ENCODE measurements at regions not wholly inside any gene's neighbourhood (a gene's known extent, or its start where the extent isn't known, plus 50 kb on each side); places are given as distances from the start of the nearest gene placed in this dataset.

- Mint-ChIP-seq H3K9me3 (ENCODE audit: unreplicated experiment) (no peaks in the 10 kb centered on the region), H3K4me3 (ENCODE audit: unreplicated experiment) (no peak overlapping the region), H3K36me3 (ENCODE audit: low read depth, unreplicated experiment) (no peaks in the 10 kb centered on the region), H3K27me3 (ENCODE audit: unreplicated experiment) (peaks cover 2% of the 10 kb centered on the region), H3K27ac (ENCODE audit: unreplicated experiment) (no peak overlapping the region), H3K4me1 (ENCODE audit: unreplicated experiment) (peaks cover 3% of the 10 kb centered on the region)
- DNase-seq (ENCODE audit: low spot score), result no peak
- TF ChIP-seq CTCF (IDR thresholded peaks at IDR 0.05; ENCODE audit: unreplicated experiment), result no peak
These were observed 460.3 kb upstream of the ZNF717 start for GRCh38 chr3:76245622-76246021.

- no peak for DNase-seq (ENCODE audit: low spot score)
- no peaks in the 10 kb centered on the region for H3K9me3 Mint-ChIP-seq (ENCODE audit: unreplicated experiment)
- no peaks in the 10 kb centered on the region for H3K4me1 Mint-ChIP-seq (ENCODE audit: unreplicated experiment)
- no peaks in the 10 kb centered on the region for H3K36me3 Mint-ChIP-seq (ENCODE audit: low read depth, unreplicated experiment)
- no peak overlapping the region for H3K4me3 Mint-ChIP-seq (ENCODE audit: unreplicated experiment)
- no peak for TF ChIP-seq CTCF (IDR thresholded peaks at IDR 0.05; ENCODE audit: unreplicated experiment)
- no peaks in the 10 kb centered on the region for H3K27me3 Mint-ChIP-seq (ENCODE audit: unreplicated experiment)
- no peak overlapping the region for H3K27ac Mint-ChIP-seq (ENCODE audit: unreplicated experiment)
These were observed 479.1 kb upstream of the ZNF717 start for GRCh38 chr3:76264496-76264895.

- Mint-ChIP-seq H3K27me3 (ENCODE audit: unreplicated experiment) (no peaks in the 10 kb centered on the region), H3K36me3 (ENCODE audit: low read depth, unreplicated experiment) (no peaks in the 10 kb centered on the region), H3K4me1 (ENCODE audit: unreplicated experiment) (no peaks in the 10 kb centered on the region), H3K4me3 (ENCODE audit: unreplicated experiment) (no peak overlapping the region), H3K9me3 (ENCODE audit: unreplicated experiment) (no peaks in the 10 kb centered on the region), H3K27ac (ENCODE audit: unreplicated experiment) (no peak overlapping the region)
- TF ChIP-seq CTCF (IDR thresholded peaks at IDR 0.05; ENCODE audit: unreplicated experiment), result no peak
- no peak for DNase-seq (ENCODE audit: low spot score)
These were observed 479.6 kb upstream of the ZNF717 start for GRCh38 chr3:76264911-76265310.

GRCh38 chr3:76266511-76266910 lies 481.2 kb upstream of the ZNF717 start:
- no peaks in the 10 kb centered on the region for H3K27me3 Mint-ChIP-seq (ENCODE audit: unreplicated experiment)
- no peaks in the 10 kb centered on the region for H3K9me3 Mint-ChIP-seq (ENCODE audit: unreplicated experiment)
- H3K36me3 Mint-ChIP-seq (ENCODE audit: low read depth, unreplicated experiment), result no peaks in the 10 kb centered on the region
- DNase-seq (ENCODE audit: low spot score), result no peak
- H3K4me3 Mint-ChIP-seq (ENCODE audit: unreplicated experiment), result no peak overlapping the region
- TF ChIP-seq CTCF (IDR thresholded peaks at IDR 0.05; ENCODE audit: unreplicated experiment), result no peak
- H3K27ac Mint-ChIP-seq (ENCODE audit: unreplicated experiment), result no peak overlapping the region
- H3K4me1 Mint-ChIP-seq (ENCODE audit: unreplicated experiment), result no peaks in the 10 kb centered on the region

DNA sequence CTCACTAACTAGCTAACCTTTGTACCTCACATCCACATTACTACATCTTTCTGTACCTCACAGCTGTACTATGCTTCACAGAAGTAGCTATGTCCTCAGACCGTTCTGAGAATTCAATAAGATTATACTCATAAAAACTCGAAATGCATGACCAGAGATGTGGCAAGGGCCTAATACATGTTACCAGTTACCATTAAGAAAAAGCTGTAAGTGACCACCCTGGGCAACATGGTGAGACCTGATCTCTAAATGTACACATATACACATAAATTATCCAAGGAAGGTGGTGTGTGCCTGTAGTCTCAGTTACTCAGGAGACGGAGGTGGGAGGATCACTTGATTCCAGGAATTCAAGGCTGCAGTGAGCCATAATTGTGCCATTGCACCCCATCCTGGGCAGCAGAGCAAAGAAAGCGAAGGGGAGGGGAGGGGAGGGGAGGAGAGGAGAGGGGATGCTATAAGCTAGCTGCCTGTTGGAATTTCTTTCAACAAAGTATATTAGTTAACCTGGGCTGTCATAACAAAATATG lies 482.6 kb upstream of the ZNF717 start:
- no peaks in the 10 kb centered on the region for H3K9me3 Mint-ChIP-seq (ENCODE audit: unreplicated experiment)
- no peak for DNase-seq (ENCODE audit: low spot score)
- no peaks in the 10 kb centered on the region for H3K4me1 Mint-ChIP-seq (ENCODE audit: unreplicated experiment)
- no peak overlapping the region for H3K27ac Mint-ChIP-seq (ENCODE audit: unreplicated experiment)
- no peak for TF ChIP-seq CTCF (IDR thresholded peaks at IDR 0.05; ENCODE audit: unreplicated experiment)
- no peaks in the 10 kb centered on the region for H3K27me3 Mint-ChIP-seq (ENCODE audit: unreplicated experiment)
- H3K4me3 Mint-ChIP-seq (ENCODE audit: unreplicated experiment), result no peak overlapping the region
- no peaks in the 10 kb centered on the region for H3K36me3 Mint-ChIP-seq (ENCODE audit: low read depth, unreplicated experiment)

All from endothelial cell (in vitro differentiated cells).